Breast epithelium (tissue), 4 donors: ENCODE measurements at regions not wholly inside any gene's neighbourhood (a gene's known extent, or its start where the extent isn't known, plus 50 kb on each side); places are given as distances from the start of the nearest gene placed in this dataset.

Source experiments
- DNase-seq, 2 donors: peaks; one replicate each; pipeline ENCODE4 v3.0.0-alpha.2; 2019; ENCODE audit warnings: low spot score in 2 of 2
- H3K27ac ChIP-seq, 2 donors: fragments of 200-600 bp; sonication (generic) in 1 of 2; one replicate each; pipeline ENCODE4 v1.5.1; 2016 to 2019; ENCODE audit warnings: mild to moderate bottlenecking in 1 of 2
- H3K27me3 ChIP-seq, 2 donors: fragments of 200-600 bp; sonication (generic) in 1 of 2; one replicate each; pipeline versions ENCODE4 v1.5.1 to v1.6.0; 2017 to 2019; ENCODE audit warnings: control low read depth in 1 of 2, mild to moderate bottlenecking in 1 of 2
- H3K36me3 ChIP-seq: fragments of 200-600 bp; one replicate; pipeline ENCODE4 v1.5.1; 2019
- H3K4me1 ChIP-seq, 2 donors: fragments of 200-600 bp; sonication (generic); one replicate each; pipeline ENCODE4 v1.5.1; 2016 to 2019; ENCODE audit warnings: control low read depth in 1 of 2
- H3K4me3 ChIP-seq, 3 donors: fragments of 200-600 bp; sonication (generic); 1 replicate in 2 of 3; 2 replicates in 1 of 3; pipeline ENCODE4 v1.5.1; 2016 to 2019; ENCODE audit warnings: mild to moderate bottlenecking in 3 of 3, moderate library complexity in 2 of 3
- H3K9me3 ChIP-seq, 2 donors: fragments of 200-600 bp; sonication (generic) in 1 of 2; one replicate each; pipeline ENCODE4 v1.5.1; 2016 to 2019; ENCODE audit warnings: control low read depth in 1 of 2
- CTCF ChIP-seq, 3 donors: fragments of 450-650 bp; IDR thresholded peaks; one replicate each; pipeline ENCODE4 v1.5.1; 2016 to 2017; ENCODE audit warnings: antibody characterized with exemption in 3 of 3, mild to moderate bottlenecking in 3 of 3, moderate library complexity in 3 of 3
- POLR2A ChIP-seq: fragments of 450-650 bp; IDR thresholded peaks from one replicate; pipeline ENCODE4 v1.6.1; 2016; ENCODE audit warnings: antibody characterized with exemption, mild to moderate bottlenecking, moderate library complexity
- POLR2AphosphoS5 ChIP-seq, 3 donors: sonication (generic); formaldehyde crosslinking; IDR thresholded peaks; one replicate each; pipeline ENCODE4 v1.6.1; 2017; ENCODE audit warnings: antibody characterized with exemption in 3 of 3
- intact Hi-C: fragments of 100-400 bp; cut with DNase I; formaldehyde crosslinking; loops from one replicate; pipeline ENCODE4 v1.15.1; 2023; ENCODE audit warnings: low total_unique reads

GRCh38 chr6:164099269-164099865, 684.8 kb downstream of the QKI start:
- H3K4me1 ChIP-seq = no peaks in the 10 kb centered on the region
- H3K9me3 ChIP-seq = no peaks in the 10 kb centered on the region
- TF ChIP-seq CTCF (IDR thresholded peaks at IDR 0.05) (no peak), POLR2AphosphoS5 (IDR thresholded peaks at IDR 0.05) (no peak), POLR2A (no peak)
- DNase-seq = no peak
- no peaks in the 10 kb centered on the region for H3K27me3 ChIP-seq
- no peak overlapping the region for H3K4me3 ChIP-seq
- intact Hi-C loops = no loop called here
- H3K27ac ChIP-seq = no peak overlapping the region
- no peaks in the 10 kb centered on the region for H3K36me3 ChIP-seq

GRCh38 chr6:164098857-164099267, 684.3 kb downstream of the QKI start:
- no peak for TF ChIP-seq POLR2A
- no peak for TF ChIP-seq CTCF (IDR thresholded peaks at IDR 0.05)
- TF ChIP-seq POLR2AphosphoS5 (IDR thresholded peaks at IDR 0.05) = no peak
- no peak overlapping the region for H3K27ac ChIP-seq
- intact Hi-C loops = no loop called here
- no peak overlapping the region for H3K4me3 ChIP-seq
- H3K27me3 ChIP-seq = no peaks in the 10 kb centered on the region
- no peaks in the 10 kb centered on the region for H3K9me3 ChIP-seq
- H3K36me3 ChIP-seq = no peaks in the 10 kb centered on the region
- DNase-seq = no peak
- H3K4me1 ChIP-seq = no peaks in the 10 kb centered on the region

GRCh38 chr6:164097551-164098398, 683.3 kb downstream of the QKI start:
- intact Hi-C loops = no loop called here
- no peaks in the 10 kb centered on the region for H3K9me3 ChIP-seq
- no peaks in the 10 kb centered on the region for H3K4me1 ChIP-seq
- no peak overlapping the region for H3K27ac ChIP-seq
- no peaks in the 10 kb centered on the region for H3K27me3 ChIP-seq
- no peak for DNase-seq
- TF ChIP-seq POLR2AphosphoS5 (IDR thresholded peaks at IDR 0.05) (no peak), POLR2A (no peak), CTCF (IDR thresholded peaks at IDR 0.05) (no peak)
- H3K4me3 ChIP-seq = no peak overlapping the region
- no peaks in the 10 kb centered on the region for H3K36me3 ChIP-seq

GRCh38 chr6:164097056-164097455, 682.5 kb downstream of the QKI start:
- no peaks in the 10 kb centered on the region for H3K9me3 ChIP-seq
- TF ChIP-seq POLR2AphosphoS5 (IDR thresholded peaks at IDR 0.05) = no peak
- no peak for TF ChIP-seq CTCF (IDR thresholded peaks at IDR 0.05)
- TF ChIP-seq POLR2A = no peak
- H3K36me3 ChIP-seq = no peaks in the 10 kb centered on the region
- H3K27me3 ChIP-seq = no peaks in the 10 kb centered on the region
- no peak overlapping the region for H3K27ac ChIP-seq
- no peaks in the 10 kb centered on the region for H3K4me1 ChIP-seq
- H3K4me3 ChIP-seq = no peak overlapping the region
- intact Hi-C loops = no loop called here
- no peak for DNase-seq

- Histone ChIP-seq H3K9me3 (no peaks in the 10 kb centered on the region), H3K27ac (no peak overlapping the region), H3K4me1 (no peaks in the 10 kb centered on the region), H3K4me3 (no peak overlapping the region), H3K27me3 (no peaks in the 10 kb centered on the region), H3K36me3 (no peaks in the 10 kb centered on the region)
- TF ChIP-seq CTCF (IDR thresholded peaks at IDR 0.05) (no peak), POLR2AphosphoS5 (IDR thresholded peaks at IDR 0.05) (no peak), POLR2A (no peak)
- intact Hi-C loops = no loop called here
- no peak for DNase-seq
Measured at GRCh38 chr6:164095056-164095455, 680.5 kb downstream of the QKI start.
